ENCODE measurements at regions not wholly inside any gene's neighbourhood (a gene's known extent, or its start where the extent isn't known, plus 50 kb on each side); places are given as distances from the start of the nearest gene placed in this dataset.

- Histone ChIP-seq H3K27ac (ENCODE audit: extremely low read depth, low read depth, low read length) (no peak overlapping the region), H3K9me3 (ENCODE audit: control insufficient read depth, insufficient read depth, low read depth, low read length) (no peaks in the 10 kb centered on the region), H3K4me3 (ENCODE audit: low read depth, low read length) (no peak overlapping the region), H3K36me3 (ENCODE audit: control insufficient read depth in 2 of 2, insufficient read depth in 1 of 2, low read length in 2 of 2) (no peaks in the 10 kb centered on the region), H3K4me1 (ENCODE audit: control insufficient read depth, insufficient read depth, low read length) (no peaks in the 10 kb centered on the region)
- TF ChIP-seq ZNF24 (tag by site-specific recombination; IDR thresholded peaks at IDR 0.05) (no peak), ZNF513 (tag by site-specific recombination; IDR thresholded peaks at IDR 0.05) (no peak), ZNF660 (tag by site-specific recombination; IDR thresholded peaks at IDR 0.05) (no peak), ZNF555 (tag by site-specific recombination; conservative IDR thresholded peaks at IDR 0.05) (no peak), ZFP37 (tag by site-specific recombination; IDR thresholded peaks at IDR 0.05) (no peak), ZNF157 (tag by site-specific recombination; IDR thresholded peaks at IDR 0.05) (no peak), ZNF664 (tag by site-specific recombination; IDR thresholded peaks at IDR 0.05) (no peak), KLF1 (tag by site-specific recombination; IDR thresholded peaks at IDR 0.05) (no peak), ZNF174 (tag by site-specific recombination; IDR thresholded peaks at IDR 0.05) (no peak), ZNF785 (tag by site-specific recombination; IDR thresholded peaks at IDR 0.05) (no peak), ZNF423 (tag by site-specific recombination; IDR thresholded peaks at IDR 0.05) (no peak), BCL11A (tag by site-specific recombination; IDR thresholded peaks at IDR 0.05; ENCODE audit: low read depth) (no peak), ZNF518A (tag by site-specific recombination; conservative IDR thresholded peaks at IDR 0.05; ENCODE audit: low read depth) (no peak)
- TF ChIP-seq, protein P1, sequence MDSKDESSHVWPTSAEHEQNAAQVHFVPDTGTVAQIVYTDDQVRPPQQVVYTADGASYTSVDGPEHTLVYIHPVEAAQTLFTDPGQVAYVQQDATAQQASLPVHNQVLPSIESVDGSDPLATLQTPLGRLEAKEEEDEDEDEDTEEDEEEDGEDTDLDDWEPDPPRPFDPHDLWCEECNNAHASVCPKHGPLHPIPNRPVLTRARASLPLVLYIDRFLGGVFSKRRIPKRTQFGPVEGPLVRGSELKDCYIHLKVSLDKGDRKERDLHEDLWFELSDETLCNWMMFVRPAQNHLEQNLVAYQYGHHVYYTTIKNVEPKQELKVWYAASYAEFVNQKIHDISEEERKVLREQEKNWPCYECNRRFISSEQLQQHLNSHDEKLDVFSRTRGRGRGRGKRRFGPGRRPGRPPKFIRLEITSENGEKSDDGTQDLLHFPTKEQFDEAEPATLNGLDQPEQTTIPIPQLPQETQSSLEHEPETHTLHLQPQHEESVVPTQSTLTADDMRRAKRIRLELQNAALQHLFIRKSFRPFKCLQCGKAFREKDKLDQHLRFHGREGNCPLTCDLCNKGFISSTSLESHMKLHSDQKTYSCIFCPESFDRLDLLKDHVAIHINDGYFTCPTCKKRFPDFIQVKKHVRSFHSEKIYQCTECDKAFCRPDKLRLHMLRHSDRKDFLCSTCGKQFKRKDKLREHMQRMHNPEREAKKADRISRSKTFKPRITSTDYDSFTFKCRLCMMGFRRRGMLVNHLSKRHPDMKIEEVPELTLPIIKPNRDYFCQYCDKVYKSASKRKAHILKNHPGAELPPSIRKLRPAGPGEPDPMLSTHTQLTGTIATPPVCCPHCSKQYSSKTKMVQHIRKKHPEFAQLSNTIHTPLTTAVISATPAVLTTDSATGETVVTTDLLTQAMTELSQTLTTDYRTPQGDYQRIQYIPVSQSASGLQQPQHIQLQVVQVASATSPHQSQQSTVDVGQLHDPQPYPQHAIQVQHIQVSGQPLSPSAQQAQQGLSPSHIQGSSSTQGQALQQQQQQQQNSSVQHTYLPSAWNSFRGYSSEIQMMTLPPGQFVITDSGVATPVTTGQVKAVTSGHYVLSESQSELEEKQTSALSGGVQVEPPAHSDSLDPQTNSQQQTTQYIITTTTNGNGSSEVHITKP (tag by site-specific recombination; IDR thresholded peaks at IDR 0.05): no peak
- TF ChIP-seq, protein P2, sequence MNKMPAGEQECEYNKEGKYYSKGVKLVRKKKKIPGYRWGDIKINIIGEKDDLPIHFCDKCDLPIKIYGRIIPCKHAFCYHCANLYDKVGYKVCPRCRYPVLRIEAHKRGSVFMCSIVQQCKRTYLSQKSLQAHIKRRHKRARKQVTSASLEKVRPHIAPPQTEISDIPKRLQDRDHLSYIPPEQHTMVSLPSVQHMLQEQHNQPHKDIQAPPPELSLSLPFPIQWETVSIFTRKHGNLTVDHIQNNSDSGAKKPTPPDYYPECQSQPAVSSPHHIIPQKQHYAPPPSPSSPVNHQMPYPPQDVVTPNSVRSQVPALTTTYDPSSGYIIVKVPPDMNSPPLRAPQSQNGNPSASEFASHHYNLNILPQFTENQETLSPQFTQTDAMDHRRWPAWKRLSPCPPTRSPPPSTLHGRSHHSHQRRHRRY (tag by site-specific recombination; IDR thresholded peaks at IDR 0.05): no peak
- ChIA-PET POLR2A (no interaction called here), CTCF (interaction anchor here (0.5 to 0.6 kb wide), 2 partner anchors 36 to 330 kb away, joined by 3 to 4 read pairs; no protein-coding TSS in a partner anchor)
Measured at GRCh38 chr1:222000131-222000530, 258.2 kb upstream of the DUSP10 start.

Measured in HEK293 (cell line).